ENCODE measurements at regions not wholly inside any gene's neighbourhood (a gene's known extent, or its start where the extent isn't known, plus 50 kb on each side); places are given as distances from the start of the nearest gene placed in this dataset.

- TF ChIP-seq RFX5 (IDR thresholded peaks at IDR 0.05; ENCODE audit: low read depth, low read length) = no peak
- TF ChIP-seq ASH2L (IDR thresholded peaks at IDR 0.05; ENCODE audit: borderline replicate concordance, low read depth) = no peak
- TF ChIP-seq ZNF274 (IDR thresholded peaks at IDR 0.05; ENCODE audit: insufficient read depth, insufficient read length) = no peak
- no peak for TF ChIP-seq TAF1 (IDR thresholded peaks at IDR 0.05; ENCODE audit: borderline replicate concordance, low read depth, low read length)
- TF ChIP-seq SIN3A (IDR thresholded peaks at IDR 0.05; ENCODE audit: low read depth, low read length) = no peak
Observed at GRCh38 chr12:93962336-93962735, 186.0 kb upstream of the PLXNC1 start.
